Fibroblast of gingiva (primary cell): ENCODE measurements at regions not wholly inside any gene's neighbourhood (a gene's known extent, or its start where the extent isn't known, plus 50 kb on each side); places are given as distances from the start of the nearest gene placed in this dataset.

ENCODE experiments used
- DNase-seq: peaks from one replicate; pipeline ENCODE4 v3.0.0-alpha.2; 2011; ENCODE audit warnings: low read depth

DNA sequence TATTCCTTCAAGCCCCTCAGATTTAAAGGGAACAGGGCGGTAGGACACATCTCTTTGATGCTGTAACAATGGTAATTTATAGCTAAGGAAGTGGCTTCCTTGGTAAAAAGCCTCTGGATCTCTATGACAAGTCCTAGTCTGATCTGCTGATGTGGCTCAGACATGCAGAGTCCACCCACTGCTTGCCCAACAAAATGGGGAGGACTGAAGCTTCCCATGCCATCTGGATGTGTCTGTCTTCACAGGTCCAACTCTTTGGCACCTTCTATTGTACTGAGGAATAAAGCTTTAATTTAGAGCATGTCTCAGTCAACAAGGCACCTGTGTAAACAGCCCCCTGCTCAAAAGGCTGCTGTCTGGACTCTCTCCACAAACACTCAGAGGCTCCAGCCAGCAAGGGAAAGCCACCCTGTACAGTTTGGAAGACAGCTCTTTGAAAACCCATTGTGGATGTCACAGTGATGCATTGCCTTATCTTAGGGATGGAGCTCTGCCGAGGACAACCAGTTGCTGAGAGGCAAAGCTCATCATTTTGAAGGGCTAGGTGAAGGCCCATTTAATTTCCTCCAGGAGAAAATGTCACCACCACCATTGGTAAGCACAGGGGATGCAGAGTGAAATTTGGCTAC is 348.6 kb upstream of the GRM7 start:
- DNase-seq, result no peak

GRCh38 chr3:6516143-6516542 is 344.8 kb upstream of the GRM7 start:
- no peak for DNase-seq

GRCh38 chr3:6516694-6517093 is 344.2 kb upstream of the GRM7 start:
- no peak for DNase-seq

- DNase-seq, result no peak
Observed at GRCh38 chr3:6518709-6519345, 342.1 kb upstream of the GRM7 start.

DNA sequence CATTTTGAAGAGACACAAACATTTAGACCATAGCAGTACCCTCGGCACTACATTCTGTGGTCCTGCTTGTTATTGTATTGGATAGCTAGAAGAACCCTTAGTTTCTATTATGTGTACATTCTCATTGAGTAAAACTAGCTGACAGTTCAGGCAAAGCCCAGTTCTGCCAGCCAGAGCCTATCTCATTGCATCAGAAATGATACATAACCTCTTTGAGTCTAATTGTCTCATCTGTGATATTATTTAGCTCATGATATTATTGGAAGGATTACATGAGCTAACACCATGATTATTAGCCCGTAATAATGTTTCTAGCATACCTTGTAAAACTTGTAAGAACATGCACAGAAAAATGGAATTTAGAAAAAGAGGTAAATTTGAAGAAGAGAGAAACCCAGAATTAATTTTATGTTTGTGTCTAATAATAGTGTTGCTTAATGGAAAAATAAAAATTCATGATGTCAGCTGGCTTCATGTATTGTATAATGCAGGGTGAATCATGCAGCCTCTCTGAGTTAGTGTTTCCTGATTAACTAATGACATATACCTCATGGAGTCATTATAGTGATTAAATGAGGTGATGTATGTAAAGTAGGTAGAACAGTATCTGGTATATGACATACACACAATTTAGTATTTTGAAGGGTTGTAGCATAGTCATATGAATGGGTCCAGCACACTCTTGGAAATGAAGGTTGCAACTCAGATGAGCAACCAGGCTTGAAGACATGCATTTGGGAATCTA is 339.4 kb upstream of the GRM7 start:
- no peak for DNase-seq

GRCh38 chr3:6522191-6522590 is 338.7 kb upstream of the GRM7 start:
- DNase-seq, result no peak

DNA sequence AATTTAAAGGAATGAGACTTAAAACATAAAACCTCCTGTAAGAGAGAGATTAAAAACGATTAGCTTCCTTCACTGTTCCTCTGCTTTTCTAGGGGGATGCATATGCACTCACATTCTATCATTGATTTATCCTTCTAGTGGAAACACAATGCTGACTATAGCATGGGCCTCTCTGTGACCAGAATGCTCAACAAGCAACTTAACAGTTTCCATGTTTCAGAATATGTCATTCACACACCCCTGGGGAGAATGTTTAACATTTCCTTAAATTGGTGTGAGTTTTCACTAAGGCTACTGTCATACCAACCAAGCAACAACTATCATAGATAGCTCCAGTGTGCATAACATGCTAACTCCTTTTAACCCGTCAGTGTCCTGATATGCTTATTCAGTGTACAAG is 337.9 kb upstream of the GRM7 start:
- no peak for DNase-seq

DNA sequence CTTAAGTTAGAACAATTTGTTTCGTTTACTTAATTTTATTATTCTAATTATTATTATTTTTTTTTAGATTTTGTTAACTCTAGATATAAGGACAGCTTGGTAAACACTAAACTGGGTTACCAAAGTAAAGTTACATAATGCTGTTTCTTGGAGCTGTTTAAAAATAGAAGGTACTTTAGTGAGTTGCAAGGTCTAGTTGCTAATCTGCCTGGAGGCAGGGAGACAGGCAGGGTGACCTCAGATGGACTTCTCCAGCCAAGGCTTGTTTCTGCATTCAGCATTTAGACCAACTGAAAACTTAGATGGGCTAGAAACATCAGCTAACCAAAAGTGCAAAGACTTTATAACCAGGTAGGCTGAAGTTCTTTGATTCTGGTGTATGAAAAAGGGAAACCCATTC is 336.4 kb upstream of the GRM7 start:
- DNase-seq, result no peak

DNA sequence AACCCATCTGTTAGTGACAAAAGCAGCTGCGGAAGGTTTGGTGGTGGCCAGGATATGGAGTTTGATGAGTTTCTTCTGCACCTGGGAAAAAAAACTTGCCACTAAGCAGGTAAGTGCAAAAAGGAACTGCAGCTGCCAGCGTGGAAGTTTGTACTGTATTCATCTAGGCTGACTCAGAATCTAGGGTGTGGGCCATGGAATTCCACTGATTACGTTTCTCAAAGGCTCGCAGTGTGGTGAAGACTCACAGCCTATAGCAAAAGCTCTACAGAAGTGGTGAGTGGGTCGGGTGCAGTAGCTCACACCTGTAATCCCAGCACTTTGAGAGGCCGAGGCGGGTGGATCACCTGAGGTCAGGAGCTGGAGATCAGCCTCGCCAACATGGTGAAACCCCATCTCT is 334.6 kb upstream of the GRM7 start:
- DNase-seq, result no peak

GRCh38 chr3:6526861-6527260 is 334.1 kb upstream of the GRM7 start:
- DNase-seq, result no peak

- DNase-seq, result no peak
Observed at GRCh38 chr3:6528951-6529350, 332.0 kb upstream of the GRM7 start.

GRCh38 chr3:6531153-6531552 is 329.8 kb upstream of the GRM7 start:
- DNase-seq, result no peak

DNA sequence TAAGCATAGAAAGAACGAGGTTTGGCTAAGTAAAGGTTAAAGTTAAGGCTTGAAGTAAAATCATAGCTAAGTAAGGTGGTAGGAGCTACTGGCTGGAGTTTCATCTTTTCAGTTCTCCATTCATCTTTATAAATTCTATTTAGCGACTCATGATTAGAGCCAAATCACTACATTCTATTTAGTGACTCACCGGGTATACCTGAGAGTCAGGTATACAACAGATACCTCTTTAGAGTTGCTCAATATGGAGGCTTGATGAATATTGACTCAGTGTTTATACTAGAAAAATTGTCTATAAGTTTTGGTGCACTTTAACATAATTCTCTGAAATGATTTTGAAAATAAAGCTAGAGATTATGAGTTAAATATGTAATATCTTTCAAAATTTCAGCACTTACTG is 328.8 kb upstream of the GRM7 start:
- no peak for DNase-seq

DNA sequence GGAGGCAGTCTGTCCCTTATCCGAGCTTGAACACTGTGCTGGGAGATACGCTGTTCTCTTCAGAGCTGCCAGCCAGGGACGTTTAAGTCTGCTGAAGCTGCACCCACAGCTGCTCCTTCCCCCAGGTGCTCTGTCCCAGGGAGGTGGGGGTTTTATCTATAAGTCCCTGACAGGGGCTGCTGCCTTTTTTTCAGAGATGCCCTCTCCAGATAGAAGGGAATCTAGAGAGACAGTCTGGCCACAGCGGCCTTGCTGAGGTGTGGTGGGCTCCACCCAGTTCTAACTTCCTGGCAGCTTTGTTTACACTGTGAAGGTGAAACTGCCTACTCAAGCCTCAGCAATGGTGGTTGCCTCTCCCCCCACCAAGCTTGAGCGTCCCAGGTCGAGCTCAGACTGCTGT is 319.9 kb upstream of the GRM7 start:
- no peak for DNase-seq

DNA sequence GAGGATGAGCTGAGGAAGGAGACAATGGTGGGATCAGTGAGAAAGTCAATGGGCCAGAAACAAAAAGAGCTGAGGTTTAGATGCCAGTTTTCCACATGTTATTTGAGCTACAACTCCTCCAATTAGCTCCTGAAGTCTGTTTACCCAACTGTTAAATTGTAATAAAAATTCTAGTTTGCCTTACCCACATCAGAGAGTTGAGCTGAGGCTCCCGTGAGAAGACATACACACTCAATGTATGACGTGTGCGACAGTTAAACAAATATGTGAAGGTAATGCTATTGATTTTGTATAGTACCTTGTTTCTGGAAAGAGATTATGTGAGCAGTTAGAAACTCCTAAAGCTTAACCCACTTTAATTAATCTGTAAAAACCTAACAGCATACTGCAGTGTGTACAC is 318.1 kb upstream of the GRM7 start:
- DNase-seq, result no peak

DNA sequence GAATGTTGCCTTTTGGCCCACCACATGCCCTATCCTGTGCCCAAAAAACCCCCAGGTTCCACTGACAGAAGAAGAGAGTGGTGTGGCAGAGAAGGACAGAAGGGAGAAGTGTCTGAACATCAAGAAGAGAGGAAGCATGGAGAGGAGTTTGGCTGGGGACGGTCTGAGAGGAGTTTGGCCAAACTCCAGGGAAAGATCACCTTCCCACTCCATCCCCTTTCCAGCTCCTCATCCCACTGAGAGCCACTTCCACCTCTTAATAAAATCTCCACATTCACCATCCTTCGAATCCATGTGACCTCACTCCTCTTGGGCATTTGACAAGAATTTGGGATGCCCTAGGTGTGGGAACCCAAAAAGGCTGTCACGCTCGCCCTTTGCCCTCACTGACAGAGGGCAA is 311.6 kb upstream of the GRM7 start:
- no peak for DNase-seq

GRCh38 chr3:6551165-6551564 is 309.8 kb upstream of the GRM7 start:
- DNase-seq, result no peak

DNA sequence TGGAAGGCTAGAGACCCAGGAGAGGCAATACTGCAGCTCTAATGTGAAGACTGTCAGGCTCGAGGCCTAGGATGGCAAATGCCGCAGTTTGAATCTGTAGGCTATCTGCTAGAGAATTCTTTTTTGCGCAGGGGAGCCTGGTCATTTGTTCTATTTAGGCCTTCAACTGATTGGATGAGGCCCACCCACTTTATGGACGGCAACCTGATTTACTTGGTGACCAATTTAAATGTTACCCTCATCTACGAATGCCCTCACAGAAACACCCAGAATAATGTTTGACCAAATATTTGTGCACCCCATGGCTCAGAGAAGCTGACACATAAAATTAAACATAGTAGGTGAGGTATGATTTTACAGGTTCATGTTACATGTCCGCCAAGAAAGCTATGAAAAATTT is 300.7 kb upstream of the GRM7 start:
- no peak for DNase-seq

DNA sequence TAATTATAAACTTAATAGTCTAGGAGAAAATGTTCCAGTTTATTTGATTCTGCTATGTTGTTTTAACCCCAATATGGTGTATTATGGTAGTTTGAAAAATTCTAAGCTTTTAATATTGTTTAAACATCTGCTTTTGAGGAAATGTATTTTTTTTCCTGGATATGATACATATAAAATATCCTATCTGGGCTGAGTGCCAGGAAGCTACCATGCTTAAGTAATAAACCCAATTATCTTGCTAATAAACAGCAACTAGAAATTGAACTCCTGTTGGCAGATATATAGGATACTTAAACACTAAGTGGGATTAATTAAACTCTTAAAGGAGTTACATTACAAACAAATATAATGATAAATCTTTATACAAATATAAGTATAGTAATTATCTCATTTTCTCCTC is 293.7 kb upstream of the GRM7 start:
- DNase-seq, result no peak

DNA sequence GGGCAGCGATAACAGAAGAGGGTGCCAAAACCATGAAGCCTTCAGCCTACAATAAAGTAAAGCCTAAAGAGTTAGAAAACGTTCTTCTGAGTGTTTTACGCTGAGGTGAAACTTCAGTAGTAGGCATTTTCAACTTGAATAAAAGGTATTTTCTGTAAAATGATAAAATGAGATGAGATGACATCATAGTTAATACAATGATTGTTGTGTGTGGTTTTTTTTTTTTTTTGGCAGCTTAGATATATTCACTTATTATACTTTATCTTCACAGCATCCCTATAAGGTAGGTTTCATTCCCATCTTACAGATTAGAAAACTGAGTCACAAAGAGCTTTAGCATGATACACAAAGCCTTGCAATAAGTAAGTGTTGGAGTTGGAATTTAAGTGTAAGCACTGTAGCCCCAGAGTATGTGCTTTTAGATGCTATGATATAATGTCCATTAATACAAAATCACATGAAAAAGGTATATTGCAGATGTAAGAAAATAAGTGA is 291.9 kb upstream of the GRM7 start:
- no peak for DNase-seq

DNA sequence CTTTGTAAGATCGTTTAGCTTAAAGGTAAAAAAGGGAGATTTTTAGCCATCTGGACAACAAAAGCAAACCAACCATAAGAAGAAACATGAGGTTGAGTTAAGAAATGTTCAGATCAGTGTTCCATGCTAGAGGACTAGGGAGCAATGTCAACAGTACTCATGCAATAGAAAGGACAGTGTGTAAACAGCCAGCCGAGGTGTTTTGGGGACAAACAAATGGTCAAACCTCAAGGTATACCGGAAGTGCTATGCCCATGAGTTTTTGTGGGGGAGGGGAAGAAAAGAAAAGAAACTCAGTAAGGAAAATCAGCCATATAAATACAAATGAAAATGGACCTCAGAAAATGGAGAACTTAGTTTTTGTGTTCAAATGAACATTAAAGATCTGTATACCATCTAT is 289.5 kb upstream of the GRM7 start:
- no peak for DNase-seq

- no peak for DNase-seq
Observed at GRCh38 chr3:6577584-6577983, 283.3 kb upstream of the GRM7 start.

GRCh38 chr3:6578526-6578925 is 282.4 kb upstream of the GRM7 start:
- no peak for DNase-seq

DNA sequence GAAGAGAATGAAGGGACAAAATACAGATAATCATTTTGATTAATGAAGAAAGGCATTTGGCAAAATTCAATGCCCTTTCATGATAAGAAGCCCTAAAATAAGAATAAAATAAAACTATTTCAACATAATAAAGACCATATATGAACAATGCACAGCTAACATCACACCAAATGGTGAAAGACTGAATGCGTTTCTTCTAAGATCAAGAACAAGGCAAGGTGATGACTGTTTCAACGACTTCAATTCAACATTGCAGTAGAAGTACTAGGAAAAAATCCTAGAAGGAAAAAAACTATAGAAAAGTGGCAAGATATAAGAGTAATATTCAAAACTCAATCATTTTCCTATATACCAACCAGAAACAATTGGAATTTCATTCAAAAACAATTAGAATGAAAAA is 280.1 kb upstream of the GRM7 start:
- DNase-seq, result no peak
